Mucosa of gallbladder (tissue), 1 donor: ENCODE measurements at regions not wholly inside any gene's neighbourhood (a gene's known extent, or its start where the extent isn't known, plus 50 kb on each side); places are given as distances from the start of the nearest gene placed in this dataset.

Experiments used
- DNase-seq: peaks from one replicate; pipeline ENCODE4 v3.0.0-alpha.2; 2020; ENCODE audit warnings: low spot score
- donor health status: DM: no; HTN: no; CAD: no.

GRCh38 chr2:142254031-142254430 is 123.2 kb upstream of the LRP1B start:
- no peak for DNase-seq

GRCh38 chr2:142241016-142241415 is 110.2 kb upstream of the LRP1B start:
- no peak for DNase-seq

- no peak for DNase-seq
These were observed 105.4 kb upstream of the LRP1B start for GRCh38 chr2:142236181-142236580.

GRCh38 chr2:142234741-142235140 is 103.9 kb upstream of the LRP1B start:
- DNase-seq: no peak

GRCh38 chr2:142223309-142223708 is 92.5 kb upstream of the LRP1B start:
- no peak for DNase-seq

GRCh38 chr2:142222715-142223114 is 91.9 kb upstream of the LRP1B start:
- no peak for DNase-seq

GRCh38 chr2:142220901-142221300 is 90.1 kb upstream of the LRP1B start:
- no peak for DNase-seq

- no peak for DNase-seq
These were observed 89.4 kb upstream of the LRP1B start for GRCh38 chr2:142220239-142220638.

GRCh38 chr2:142218471-142218870 is 87.7 kb upstream of the LRP1B start:
- DNase-seq: no peak

- no peak for DNase-seq
These were observed 87.0 kb upstream of the LRP1B start for GRCh38 chr2:142217804-142218203.

GRCh38 chr2:142200062-142200461 is 69.2 kb upstream of the LRP1B start:
- DNase-seq: no peak

- DNase-seq: no peak
These were observed 68.3 kb upstream of the LRP1B start for GRCh38 chr2:142199073-142199472.

- no peak for DNase-seq
These were observed 60.0 kb upstream of the LRP1B start for GRCh38 chr2:142190805-142191204.

GRCh38 chr2:142189501-142189900 is 58.7 kb upstream of the LRP1B start:
- DNase-seq: no peak

GRCh38 chr2:142188562-142188961 is 57.7 kb upstream of the LRP1B start:
- no peak for DNase-seq

- no peak for DNase-seq
These were observed 50.2 kb upstream of the LRP1B start for GRCh38 chr2:142180820-142181533.
